SW 1271 (cell line): ENCODE measurements at regions not wholly inside any gene's neighbourhood (a gene's known extent, or its start where the extent isn't known, plus 50 kb on each side); places are given as distances from the start of the nearest gene placed in this dataset.

Source experiments
- DNase-seq, 2 experiments: peaks; one replicate each; lab custom pipeline; 2025; lab: John Stamatoyannopoulos, UW

DNA sequence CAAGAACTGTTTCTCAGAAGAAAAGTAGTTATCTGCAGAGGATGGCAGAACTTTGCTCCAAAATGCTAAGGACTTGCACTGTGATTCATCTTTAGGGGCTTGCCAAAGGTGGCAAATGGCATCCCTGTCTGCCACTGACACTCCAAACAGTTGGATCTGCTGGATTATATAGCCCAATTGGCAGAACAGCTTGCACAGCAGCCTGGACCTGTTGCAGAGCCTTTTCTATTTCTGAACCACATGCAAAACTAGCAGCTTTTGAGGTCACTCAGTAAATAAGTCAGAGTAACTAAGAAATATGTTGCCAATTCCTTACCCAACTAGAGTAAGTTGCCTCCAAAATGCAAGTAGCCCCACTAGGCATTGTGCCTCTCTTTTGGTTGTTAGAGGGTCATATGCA is 397.5 kb upstream of the NOVA1 start:
- DNase-seq, result no peak

DNA sequence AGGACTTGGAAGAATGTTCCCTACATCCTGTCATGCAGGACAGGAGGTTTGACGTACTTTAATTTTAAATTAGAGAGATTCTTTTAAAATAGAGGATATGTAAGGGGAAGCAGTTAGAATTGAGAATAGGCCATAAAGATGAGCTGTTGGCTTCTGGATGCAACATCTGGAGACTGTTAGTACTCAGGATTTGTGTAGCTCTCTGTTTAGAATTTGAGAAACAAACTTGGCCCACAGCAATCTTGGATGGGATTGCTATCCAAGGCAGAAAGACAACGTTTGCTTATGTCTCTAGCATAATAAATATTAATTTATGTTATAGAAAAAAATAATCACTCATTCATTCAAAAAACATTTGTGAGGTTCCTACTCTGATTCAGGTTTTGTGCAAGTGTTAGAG is 398.4 kb upstream of the NOVA1 start:
- DNase-seq, result no peak

DNA sequence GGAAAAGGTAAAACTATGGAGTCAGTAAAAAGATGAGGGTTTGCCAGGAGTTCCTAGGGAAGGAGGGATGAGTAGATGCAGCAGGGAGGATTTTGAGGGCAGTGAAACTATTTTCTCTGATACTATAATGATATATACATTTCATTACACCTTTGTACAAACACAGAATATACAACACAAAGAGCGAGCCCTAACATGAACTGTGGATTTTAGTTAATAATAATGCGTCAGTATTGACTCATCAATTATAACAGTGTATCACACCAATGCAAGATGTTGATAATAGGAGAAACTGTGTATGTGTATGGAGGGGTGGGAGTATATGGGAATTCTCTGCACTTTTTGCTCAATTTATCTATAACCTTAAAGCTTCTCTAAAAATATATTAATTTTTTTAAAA is 404.3 kb upstream of the NOVA1 start:
- DNase-seq, result no peak

DNA sequence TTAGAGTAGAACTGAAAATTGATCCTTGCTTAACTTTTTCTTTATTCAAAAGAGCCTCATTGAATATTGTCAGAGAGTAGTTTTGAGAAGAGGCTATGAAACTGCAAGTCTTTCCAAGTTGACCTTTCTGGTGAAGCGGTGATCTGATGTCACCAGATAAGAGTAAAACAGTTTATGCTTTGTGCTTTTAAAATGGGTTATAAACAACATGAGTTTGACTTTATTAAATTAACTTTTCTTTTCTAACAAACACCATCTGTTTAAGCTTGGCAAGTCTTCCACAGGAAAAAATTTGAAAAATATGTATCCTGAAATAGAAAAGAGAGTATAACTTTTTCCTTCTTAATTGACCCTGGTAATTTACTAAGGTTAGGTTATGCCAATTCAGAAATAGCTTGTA is 408.7 kb upstream of the NOVA1 start:
- DNase-seq, result no peak

DNA sequence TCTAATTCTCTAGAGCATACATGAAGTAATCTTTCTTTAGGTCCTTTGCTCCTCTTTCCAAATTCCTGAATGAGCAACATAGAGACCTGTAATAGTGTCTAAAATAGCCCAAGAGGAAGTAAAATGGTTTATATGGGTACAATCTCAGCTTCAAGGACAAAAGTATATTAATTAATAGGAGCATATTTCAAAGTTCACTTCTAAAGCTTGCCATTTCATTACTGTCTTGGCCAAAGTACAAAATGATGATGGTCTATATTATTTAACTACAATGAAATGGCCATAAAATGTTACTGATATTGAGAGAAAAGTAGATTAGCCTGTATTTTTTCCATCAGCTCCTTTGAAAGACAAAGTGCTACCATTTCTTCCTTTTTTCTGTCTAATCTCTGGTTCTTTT is 410.4 kb upstream of the NOVA1 start:
- DNase-seq, result no peak

DNA sequence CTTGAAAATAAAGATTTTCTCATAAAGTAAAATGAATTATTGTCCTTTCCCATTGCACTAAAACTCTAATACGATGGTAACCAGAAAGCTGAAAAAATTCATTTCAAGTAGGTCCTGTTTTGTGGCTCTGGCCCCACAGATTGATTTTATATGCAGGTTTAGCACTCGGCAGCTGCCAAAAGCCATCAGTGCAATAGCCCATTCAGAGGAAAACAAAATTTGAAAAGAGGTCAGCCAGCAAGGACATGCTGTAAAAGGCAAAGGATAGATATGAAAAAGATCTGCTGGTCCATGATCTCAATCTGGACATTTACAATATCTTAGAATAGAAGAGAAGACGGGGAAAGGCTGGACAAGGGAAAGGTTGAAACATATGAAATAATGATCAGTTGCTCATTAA is 414.8 kb upstream of the NOVA1 start:
- DNase-seq, result no peak

DNA sequence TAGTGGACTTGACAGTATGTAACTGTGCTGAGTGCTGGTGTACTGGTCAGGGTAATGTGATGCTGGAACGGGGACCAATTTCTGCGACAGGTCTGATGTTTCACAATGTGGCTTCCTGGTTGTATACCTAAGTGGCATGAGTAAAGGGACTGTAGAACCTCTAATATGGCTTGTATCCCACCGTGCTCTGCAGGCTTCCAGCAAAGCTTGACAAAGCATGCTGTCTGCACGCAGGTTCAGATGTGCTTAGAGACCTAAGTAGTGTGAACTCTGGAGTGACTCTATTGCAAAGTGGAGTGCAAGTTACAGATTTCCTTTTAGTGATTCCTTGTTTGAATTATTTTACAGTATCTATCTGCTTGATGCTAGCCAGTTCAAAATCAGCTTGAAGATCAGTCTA is 415.8 kb upstream of the NOVA1 start:
- DNase-seq, result no peak

DNA sequence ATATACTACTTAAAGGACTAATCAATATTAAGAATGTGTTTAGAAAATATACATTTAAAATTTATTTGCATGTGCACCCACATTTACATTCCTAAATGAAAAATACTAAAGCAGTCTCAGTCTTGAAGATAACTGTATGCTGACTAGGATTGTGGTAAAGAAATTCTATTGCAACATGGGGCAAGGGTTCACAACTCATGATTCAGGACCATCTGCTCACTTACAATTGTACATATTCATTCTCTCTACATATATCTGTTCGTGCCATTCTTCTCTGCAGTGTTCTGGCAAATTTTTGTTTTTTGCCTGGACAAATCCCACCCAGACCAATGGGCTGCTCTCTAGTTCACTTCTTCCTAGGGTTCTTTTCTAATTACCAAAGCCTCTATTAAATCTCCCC is 417.2 kb upstream of the NOVA1 start:
- no peak for DNase-seq

DNA sequence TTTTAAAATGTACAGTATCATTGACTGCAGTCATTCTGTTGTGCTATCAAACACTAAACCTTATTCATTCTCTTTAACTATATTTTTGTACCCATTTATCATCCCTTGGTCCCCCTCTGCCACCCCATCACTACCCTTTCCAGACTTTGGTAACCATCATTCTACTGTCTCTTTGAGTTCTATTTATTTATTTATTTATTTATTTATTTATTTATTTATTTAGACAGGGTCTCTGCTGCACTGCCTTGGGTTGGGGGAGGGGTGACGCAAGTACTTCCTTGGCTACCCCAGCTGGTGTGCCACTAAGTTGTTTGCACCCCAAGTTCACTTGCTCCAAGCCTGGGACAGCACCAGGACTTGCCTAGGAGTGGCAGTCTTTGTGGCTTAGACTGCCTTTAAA is 427.8 kb upstream of the NOVA1 start:
- no peak for DNase-seq

DNA sequence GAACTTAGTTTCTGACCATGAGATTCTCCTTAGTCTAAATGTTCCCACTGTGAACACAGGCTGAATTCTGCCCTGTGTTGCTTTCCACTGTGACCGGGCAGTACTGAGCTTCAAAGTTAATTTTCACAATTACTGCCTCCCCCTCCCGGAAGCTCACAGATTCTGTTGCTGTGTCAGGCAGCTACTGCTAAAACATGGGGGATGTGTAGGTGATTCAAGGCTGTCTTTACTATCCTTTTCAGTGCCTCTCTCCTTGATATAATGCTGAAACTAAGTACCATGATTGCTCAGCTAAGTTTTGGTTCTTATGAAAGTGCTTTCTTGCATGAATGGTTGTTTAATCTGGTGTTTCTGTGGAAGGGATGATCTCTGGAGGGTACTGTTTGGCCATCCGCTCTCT is 428.3 kb upstream of the NOVA1 start:
- DNase-seq, result no peak

DNA sequence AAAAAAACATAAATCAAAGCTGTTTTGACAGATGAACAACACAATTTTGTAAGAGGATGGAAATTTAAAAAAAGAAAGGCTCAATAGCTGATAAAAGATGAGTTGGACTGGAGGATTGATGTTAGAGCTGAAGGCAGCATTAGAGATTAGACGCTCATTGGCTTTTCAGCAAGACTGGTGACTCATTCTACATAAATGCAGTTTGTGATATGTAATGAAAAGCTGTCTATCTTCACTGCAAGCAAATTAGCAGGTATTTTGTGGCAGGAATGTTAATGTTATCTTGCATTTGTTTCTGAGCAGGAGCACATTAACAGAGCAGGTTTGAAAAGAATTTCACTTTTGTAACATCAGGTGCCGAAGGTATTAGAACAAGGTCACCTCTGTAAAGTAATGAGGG is 442.7 kb upstream of the NOVA1 start:
- DNase-seq, result no peak

DNA sequence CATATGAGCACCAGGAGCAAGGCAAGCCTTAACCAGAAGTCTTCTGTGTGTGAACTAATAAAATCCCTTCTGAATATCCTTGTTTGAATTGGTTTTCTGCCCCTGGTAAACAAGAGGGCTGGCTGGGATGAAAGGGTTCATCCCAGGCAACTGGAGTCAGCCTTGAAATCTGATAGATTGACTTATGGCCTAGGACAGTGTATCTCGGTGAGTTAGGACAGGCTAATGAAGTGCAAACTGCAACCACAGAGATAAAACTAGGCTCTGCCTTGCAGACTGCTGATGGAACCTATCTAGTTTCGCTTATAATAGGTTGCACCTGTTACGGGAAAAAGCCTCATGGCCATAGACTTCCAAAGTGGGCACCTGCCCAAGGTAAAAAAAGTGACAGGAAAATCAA is 451.9 kb upstream of the NOVA1 start:
- no peak for DNase-seq

DNA sequence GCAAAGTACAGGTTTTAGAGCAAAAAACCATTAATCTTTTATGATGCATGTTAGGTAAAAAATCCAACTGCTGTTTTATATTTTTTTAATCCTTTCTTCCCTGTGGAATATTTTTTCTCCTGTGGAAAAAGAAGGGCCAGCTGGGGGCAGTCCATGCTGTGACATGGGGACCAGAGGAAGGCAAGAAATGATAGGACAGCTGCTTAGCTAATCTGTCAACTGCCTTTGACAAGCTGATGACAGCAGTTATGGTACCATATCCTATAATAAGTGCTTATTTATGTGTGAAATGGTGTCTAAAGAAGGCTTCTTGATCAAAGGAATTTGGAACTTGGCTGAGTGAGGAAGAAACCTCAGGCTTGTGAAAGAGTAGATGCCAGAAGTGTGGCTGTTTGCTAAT is 452.4 kb upstream of the NOVA1 start:
- no peak for DNase-seq

DNA sequence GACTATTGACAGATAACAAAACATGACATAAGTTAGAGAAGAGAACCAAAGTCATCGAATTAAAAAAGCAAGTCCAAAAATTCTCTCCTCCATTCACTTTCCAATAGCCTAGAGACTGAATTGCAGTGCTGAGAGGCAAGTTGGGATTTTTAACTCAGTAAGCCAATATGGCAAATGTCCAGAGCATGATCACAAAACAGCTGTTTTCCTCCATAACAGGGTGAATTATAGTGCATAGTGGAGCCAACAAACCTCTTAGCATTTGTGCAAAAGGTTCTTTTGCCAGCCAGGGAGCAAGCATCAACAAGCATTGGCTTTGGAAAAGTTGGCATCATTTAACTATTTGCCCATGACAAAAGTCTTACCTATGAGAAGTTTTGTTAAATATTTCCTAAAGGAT is 458.8 kb upstream of the NOVA1 start:
- DNase-seq, result no peak

DNA sequence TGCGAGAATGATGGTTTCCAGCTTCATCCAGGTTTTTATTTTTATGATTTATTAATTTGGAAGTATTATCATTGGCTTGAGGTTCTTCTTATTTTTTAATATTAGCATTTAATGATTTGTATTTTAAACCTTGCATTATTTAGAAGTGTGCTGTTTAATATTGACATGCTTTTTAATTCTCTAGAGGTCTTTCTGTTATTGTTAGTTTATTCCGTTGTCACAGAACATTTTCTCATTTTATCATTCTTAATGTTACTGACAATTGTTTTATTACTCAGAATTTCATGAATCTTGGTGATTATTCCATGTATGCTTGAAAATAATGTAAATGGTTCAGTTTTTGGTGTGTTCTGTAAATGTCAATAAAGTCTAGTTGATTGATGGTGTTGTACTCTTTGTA is 463.5 kb upstream of the NOVA1 start:
- DNase-seq, result no peak

DNA sequence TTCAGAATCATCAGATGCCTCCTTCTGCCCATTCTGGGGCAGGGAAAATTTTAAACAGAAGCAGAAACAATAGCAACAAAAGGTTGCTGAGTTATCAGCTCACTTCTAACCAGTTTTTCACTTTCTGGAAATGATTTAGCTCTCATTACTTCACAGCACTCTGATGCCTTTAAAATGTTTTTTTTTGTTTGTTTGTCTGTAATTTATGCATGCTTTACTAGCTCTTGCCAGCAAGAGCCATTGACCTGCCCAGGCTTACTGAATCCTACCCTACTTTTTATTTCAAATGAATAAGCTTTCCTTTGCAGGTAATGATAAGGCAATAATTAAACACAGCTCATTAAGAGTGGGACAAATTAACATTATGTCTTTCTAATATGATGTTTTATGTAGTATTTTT is 466.1 kb upstream of the NOVA1 start:
- DNase-seq, result no peak

DNA sequence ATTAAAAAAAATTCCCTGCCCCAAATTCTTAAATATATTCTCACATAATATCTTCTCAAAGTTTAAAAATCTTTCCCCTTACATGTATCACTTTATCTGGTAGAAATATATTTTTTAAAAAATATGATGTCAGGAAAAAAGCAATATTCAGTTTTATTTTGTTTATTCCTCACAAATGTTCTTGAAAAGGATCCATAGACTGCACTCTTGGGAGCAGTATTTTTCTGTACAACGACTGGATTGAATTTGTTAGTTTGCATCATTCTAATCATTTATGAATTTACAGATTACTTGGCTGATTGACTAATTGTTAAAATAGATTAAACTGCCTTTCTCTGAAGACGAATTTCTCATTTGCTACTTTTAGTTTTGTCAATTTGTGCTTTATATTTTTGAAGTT is 468.1 kb upstream of the NOVA1 start:
- DNase-seq, result no peak

DNA sequence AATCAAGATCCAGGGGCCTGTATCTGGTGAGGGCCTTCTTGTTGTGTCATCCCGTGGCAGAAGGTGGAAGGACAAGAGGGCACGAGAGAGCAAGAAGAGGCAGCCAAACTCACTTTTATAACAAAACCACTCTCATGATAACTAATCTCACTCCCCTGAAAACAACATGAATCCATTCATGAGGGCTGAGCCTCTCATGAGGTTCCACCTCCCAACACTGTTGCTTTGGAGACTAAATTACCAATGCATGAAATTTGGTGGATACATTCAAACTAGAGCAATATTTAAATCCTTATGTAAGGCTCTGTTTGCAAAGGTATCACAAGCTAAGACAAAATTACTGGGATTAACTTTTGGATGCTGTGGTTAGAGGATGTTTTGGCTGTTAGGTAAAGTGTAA is 470.1 kb upstream of the NOVA1 start:
- no peak for DNase-seq

DNA sequence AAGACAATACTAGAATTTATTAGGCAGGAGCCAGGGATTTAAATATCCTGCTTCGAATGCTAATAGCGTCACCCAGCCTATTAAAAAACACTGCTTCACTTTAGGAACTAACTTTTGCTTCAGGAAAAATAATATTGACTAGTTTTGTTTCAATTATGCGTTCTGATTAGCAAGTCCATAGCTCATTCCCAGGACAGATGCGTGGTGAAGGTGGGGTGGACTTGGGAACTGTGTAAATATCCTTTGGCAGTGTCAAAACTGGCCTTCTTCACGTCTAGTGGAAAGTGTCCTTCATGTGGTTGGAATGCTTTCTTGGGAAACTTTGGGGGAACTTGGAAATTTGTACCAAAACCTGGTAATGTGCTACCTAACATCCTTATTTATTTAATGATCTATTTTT is 474.8 kb upstream of the NOVA1 start:
- no peak for DNase-seq

DNA sequence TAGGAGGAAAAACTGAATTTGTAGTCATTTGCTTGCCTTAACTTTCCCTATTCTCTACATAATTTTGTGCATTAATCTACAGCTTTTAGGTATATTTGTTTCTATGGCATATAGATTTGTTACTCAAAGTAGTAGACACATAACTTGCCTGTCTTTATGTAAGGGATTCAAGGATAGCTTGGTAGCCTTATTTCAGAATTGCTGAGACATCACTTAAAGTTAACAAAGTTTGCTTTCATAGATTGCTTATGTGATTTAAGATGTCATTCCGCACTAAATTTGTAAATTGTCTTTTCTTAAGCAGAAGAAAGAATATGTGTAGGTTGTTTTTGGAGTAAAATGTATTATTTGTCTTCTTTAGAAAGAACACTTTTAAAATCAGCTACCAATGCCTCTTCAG is 477.7 kb upstream of the NOVA1 start:
- DNase-seq, result no peak

DNA sequence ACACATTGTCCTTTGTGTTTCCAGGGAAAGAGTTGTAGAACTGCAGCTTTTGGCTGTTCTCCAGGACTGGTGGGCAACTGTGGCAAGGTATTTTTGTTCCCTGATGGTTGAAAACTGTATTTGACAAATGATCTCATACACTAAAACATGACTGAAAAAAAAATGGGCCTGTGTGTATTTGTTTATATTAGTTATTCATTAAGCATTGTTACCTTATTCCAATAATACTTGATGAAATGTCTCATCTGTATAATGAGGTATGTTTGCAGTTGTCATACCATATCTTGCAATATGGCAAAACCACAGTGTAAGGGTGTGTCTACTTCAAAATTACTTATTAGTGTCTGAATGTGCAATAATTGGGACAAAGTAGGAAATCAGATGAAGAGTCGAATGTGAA is 479.4 kb upstream of the NOVA1 start:
- DNase-seq, result no peak

DNA sequence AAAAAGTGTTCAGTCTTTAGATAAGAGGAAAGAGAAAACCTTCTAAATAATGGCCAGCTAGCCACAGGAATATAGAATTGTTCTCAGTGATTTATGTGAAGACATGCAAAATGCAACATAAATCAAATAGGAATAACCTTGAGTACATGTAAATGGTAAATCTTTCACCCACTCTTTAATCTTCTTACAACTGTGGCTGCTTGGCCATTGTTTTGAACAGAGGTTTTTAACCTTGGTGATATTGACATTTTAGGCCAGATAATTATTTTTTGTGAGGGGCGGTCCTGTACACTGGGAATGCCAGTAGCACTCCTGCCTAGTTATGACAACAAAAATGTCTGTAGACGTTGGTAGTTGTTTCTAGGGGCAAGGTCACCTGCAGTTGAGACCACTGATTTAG is 479.9 kb upstream of the NOVA1 start:
- DNase-seq, result no peak

DNA sequence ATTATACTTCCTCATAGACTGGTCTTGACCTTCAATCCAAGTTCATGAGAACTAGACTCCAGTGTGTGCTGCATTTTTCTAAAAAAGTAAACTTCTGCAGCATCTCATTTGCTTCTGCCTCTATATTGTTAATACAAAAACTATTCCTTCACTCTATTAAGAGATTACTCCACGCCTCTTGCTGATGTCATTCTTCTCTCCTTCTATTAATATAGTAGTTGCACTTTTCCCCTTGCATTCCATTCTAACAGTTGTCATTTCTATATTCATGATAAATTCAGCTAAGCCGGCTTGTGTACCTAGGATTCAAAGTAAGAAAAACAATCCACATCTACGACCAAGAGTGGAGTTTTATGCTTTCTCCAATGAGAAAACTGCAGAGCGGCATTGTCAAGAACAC is 480.4 kb upstream of the NOVA1 start:
- DNase-seq, result no peak

DNA sequence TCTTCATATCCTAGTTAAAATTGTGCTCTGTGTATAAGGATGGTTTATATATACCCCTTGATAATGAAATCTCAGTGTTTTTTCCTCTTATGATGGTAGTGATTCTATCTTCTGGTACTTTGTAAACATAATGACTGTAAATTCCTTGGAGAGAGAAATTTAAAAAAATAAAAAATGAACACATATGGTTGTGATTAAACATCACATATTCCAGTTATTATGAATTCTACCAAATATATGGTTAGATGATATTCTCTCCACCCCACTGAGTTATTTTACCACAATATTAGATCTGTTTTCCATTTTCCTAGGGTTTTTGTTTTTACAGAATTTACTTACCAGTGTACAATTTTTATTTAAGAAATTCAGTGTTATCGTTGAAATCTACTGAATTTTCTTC is 481.9 kb upstream of the NOVA1 start:
- no peak for DNase-seq

DNA sequence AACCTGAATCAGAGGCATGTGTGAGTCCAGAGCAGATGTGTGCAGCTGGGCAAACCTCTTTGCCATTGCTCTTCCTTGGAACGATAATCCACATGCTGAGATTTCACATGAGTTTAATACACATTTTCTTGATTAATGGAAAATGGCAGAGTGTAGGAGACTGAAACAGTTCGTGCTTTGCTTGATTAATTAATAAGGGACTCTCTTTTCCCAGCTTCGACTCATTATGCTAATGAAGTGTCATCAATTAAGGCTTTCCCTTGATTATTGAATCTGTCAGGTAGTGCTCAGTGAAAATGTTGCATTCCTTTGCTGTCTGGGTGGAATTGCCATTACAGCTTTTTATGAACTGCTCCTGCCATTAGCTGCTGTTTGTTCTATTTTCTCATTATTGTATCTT is 487.7 kb upstream of the NOVA1 start:
- no peak for DNase-seq

DNA sequence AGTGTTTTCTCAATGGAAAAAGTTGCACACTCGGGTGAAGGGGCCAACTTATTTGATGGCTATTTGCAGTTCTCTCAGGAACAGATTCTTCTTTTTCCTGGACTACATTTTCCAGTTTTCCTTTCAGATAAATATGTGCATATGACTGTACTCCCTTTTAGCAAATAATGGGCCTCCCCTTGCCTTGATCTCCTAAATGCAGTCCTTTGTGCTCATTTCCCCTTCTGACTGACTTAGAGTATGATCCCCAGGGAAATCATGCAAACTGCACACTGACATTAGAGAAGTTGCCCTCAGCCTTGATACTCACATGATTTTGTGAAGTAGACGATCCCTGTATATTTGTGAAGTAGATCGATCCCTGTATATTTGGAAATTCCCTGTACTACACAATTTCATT is 492.9 kb upstream of the NOVA1 start:
- no peak for DNase-seq
